Astrocyte (in vitro differentiated cells and primary cell): ENCODE measurements at regions not wholly inside any gene's neighbourhood (a gene's known extent, or its start where the extent isn't known, plus 50 kb on each side); places are given as distances from the start of the nearest gene placed in this dataset.

ENCODE experiments used
- DNase-seq: peaks from one replicate; pipeline ENCODE4 v3.0.0-alpha.2; 2010; ENCODE audit warnings: low read depth
- FAIRE-seq: peaks from 2 replicates; lab custom pipeline; 2011; peaks lifted over from hg19 to GRCh38; lab: Jason Lieb, UNC
- H2AFZ ChIP-seq: 2 replicates; pipeline ENCODE4 v1.6.0; 2012; ENCODE audit warnings: low read depth, low read length, inconsistent platforms
- H3K27ac ChIP-seq: 2 replicates; pipeline ENCODE4 v1.5.1; 2011; ENCODE audit warnings: low read depth, low read length, inconsistent platforms
- H3K27me3 ChIP-seq: 2 replicates; pipeline ENCODE4 v1.6.0; 2011; ENCODE audit warnings: low read length, inconsistent platforms; ENCODE audit not compliant: insufficient read depth
- H3K36me3 ChIP-seq: 2 replicates; pipeline ENCODE4 v1.5.1; 2011; ENCODE audit warnings: low read length, inconsistent platforms; ENCODE audit not compliant: insufficient read depth
- H3K4me1 ChIP-seq: 2 replicates; pipeline ENCODE4 v1.5.1; 2011; ENCODE audit warnings: low read length, inconsistent platforms; ENCODE audit not compliant: insufficient read depth
- H3K4me2 ChIP-seq: 2 replicates; pipeline ENCODE4 v1.6.0; 2012; ENCODE audit warnings: low read length, inconsistent platforms
- H3K4me3 ChIP-seq: 2 replicates; pipeline ENCODE4 v1.5.1; 2011; ENCODE audit warnings: low read depth, mild to moderate bottlenecking, low read length, inconsistent platforms; ENCODE audit not compliant: insufficient read depth
- H3K79me2 ChIP-seq: 2 replicates; pipeline ENCODE4 v1.6.0; 2012; ENCODE audit warnings: mild to moderate bottlenecking, low read length, inconsistent platforms; ENCODE audit not compliant: insufficient read depth
- H3K9ac ChIP-seq: 2 replicates; pipeline ENCODE4 v1.6.0; 2012; ENCODE audit warnings: mild to moderate bottlenecking, low read length, inconsistent platforms
- H3K9me3 ChIP-seq: 2 replicates; pipeline ENCODE4 v1.5.1; 2012; ENCODE audit warnings: low read depth, mild to moderate bottlenecking, low read length, inconsistent platforms; ENCODE audit not compliant: insufficient read depth
- H4K20me1 ChIP-seq: 2 replicates; pipeline ENCODE4 v1.6.0; 2012; ENCODE audit warnings: low read length, inconsistent platforms; ENCODE audit not compliant: insufficient read depth
- H3K27ac Mint-ChIP-seq: one replicate; pipeline ENCODE4 v1.8.0; 2021; ENCODE audit warnings: mild to moderate bottlenecking, mixed read lengths; ENCODE audit not compliant: unreplicated experiment
- H3K27me3 Mint-ChIP-seq: one replicate; pipeline ENCODE4 v1.8.0; 2021; ENCODE audit warnings: low read depth, mixed read lengths; ENCODE audit not compliant: unreplicated experiment
- H3K36me3 Mint-ChIP-seq: one replicate; pipeline ENCODE4 v1.8.0; 2021; ENCODE audit warnings: low read depth, mixed read lengths; ENCODE audit not compliant: unreplicated experiment
- H3K4me1 Mint-ChIP-seq: one replicate; pipeline ENCODE4 v1.8.0; 2021; ENCODE audit warnings: low read depth, mixed read lengths; ENCODE audit not compliant: unreplicated experiment
- H3K4me3 Mint-ChIP-seq: one replicate; pipeline ENCODE4 v1.8.0; 2021; ENCODE audit warnings: mild to moderate bottlenecking, moderate library complexity, mixed read lengths; ENCODE audit not compliant: unreplicated experiment
- H3K9me3 Mint-ChIP-seq: one replicate; pipeline ENCODE4 v1.8.0; 2021; ENCODE audit warnings: mild to moderate bottlenecking, mixed read lengths; ENCODE audit not compliant: unreplicated experiment
- CTCF ChIP-seq: IDR thresholded peaks from 2 replicates; pipeline ENCODE4 v1.5.1; 2011; ENCODE audit warnings: low read depth, mild to moderate bottlenecking, inconsistent platforms, low read length, moderate library complexity; ENCODE audit not compliant: insufficient read depth
- EZH2 ChIP-seq: IDR thresholded peaks from 2 replicates; pipeline ENCODE4 v1.6.1; 2012; ENCODE audit warnings: mild to moderate bottlenecking, low read length, inconsistent platforms; ENCODE audit not compliant: insufficient read depth

- Mint-ChIP-seq H3K9me3 (no peaks in the 10 kb centered on the region), H3K36me3 (no peaks in the 10 kb centered on the region), H3K27ac (no peak overlapping the region), H3K4me3 (no peak overlapping the region), H3K27me3 (no peaks in the 10 kb centered on the region), H3K4me1 (no peaks in the 10 kb centered on the region)
- Histone ChIP-seq H3K4me3 (no peak overlapping the region), H3K4me1 (no peaks in the 10 kb centered on the region), H3K79me2 (no peaks in the 10 kb centered on the region), H3K36me3 (no peaks in the 10 kb centered on the region), H3K27ac (no peak overlapping the region), H2AFZ (no peak overlapping the region), H3K9ac (no peak overlapping the region), H3K4me2 (no peak overlapping the region), H4K20me1 (no peaks in the 10 kb centered on the region), H3K9me3 (no peaks in the 10 kb centered on the region), H3K27me3 (no peaks in the 10 kb centered on the region)
- no peak for DNase-seq
- TF ChIP-seq CTCF: no peak
- TF ChIP-seq EZH2: no peak
- FAIRE-seq: no peak
Measured at GRCh38 chr6:22513667-22514066, 55.7 kb upstream of the HDGFL1 start.

DNA sequence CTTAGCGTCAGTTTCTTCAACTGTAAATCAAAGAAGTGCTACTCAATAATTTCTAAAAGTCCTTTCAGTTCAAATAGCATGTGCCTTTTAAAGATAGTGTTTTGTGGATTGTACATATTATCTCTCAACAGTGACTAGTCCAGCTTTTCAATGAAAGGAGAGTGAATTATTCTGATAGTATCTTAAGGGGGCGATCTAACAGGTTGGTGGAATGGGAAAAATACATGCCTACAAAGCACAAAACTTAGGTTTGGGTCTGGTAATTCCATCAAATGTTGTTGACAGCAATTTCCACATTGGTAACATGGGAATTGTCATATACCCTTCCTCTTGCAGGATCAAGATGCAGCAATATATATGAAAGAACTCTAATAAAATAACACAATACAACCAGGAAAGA is 50.1 kb upstream of the HDGFL1 start:
- DNase-seq: no peak
- no peaks in the 10 kb centered on the region for H3K9me3 ChIP-seq
- Mint-ChIP-seq H3K4me1 (no peaks in the 10 kb centered on the region), H3K27ac (no peak overlapping the region), H3K27me3 (no peaks in the 10 kb centered on the region), H3K4me3 (no peak overlapping the region), H3K36me3 (no peaks in the 10 kb centered on the region), H3K9me3 (no peaks in the 10 kb centered on the region)
- H3K4me1 ChIP-seq: no peaks in the 10 kb centered on the region
- H3K4me2 ChIP-seq: no peak overlapping the region
- FAIRE-seq: no peak
- no peaks in the 10 kb centered on the region for H3K79me2 ChIP-seq
- no peaks in the 10 kb centered on the region for H3K27me3 ChIP-seq
- H4K20me1 ChIP-seq: no peaks in the 10 kb centered on the region
- TF ChIP-seq CTCF: no peak
- H3K9ac ChIP-seq: no peak overlapping the region
- no peak overlapping the region for H2AFZ ChIP-seq
- no peaks in the 10 kb centered on the region for H3K36me3 ChIP-seq
- H3K4me3 ChIP-seq: no peak overlapping the region
- H3K27ac ChIP-seq: no peak overlapping the region
